ENCODE measurements at regions not wholly inside any gene's neighbourhood (a gene's known extent, or its start where the extent isn't known, plus 50 kb on each side); places are given as distances from the start of the nearest gene placed in this dataset.

DNA sequence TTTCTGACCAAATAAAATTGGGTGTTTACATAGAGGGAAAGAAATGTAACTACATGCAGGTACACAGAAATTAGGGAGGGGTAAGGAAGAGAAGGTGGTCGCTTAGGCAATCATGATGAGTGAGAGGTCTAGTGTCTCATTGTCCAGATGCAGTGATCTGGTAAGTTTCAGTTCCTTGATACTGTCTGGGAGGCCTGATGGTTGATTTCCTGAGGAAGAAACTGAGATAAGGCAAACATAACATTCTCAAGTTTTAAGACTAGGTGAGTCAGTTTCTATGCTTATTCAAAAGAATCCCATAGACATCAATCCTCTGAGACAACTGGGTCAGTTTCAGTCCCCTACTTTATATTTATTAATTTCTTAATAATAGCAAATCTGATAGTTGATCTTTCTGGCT is 843.3 kb upstream of the CDH10 start:
- 55 to 63% methylated on average over 1 of the region's 1 CpG for WGBS, 2 donors
- Histone ChIP-seq H3K9me3 (peaks cover 0 to 26% (median 2%) of the 10 kb centered on the region in 11 donors), H3K36me3 (no peaks in the 10 kb centered on the region), H3K4me3 (no peak overlapping the region), H3K4me1 (no peaks in the 10 kb centered on the region), H3K27ac (no peak overlapping the region), H3K27me3 (no peaks in the 10 kb centered on the region)
- TF ChIP-seq, protein P1, sequence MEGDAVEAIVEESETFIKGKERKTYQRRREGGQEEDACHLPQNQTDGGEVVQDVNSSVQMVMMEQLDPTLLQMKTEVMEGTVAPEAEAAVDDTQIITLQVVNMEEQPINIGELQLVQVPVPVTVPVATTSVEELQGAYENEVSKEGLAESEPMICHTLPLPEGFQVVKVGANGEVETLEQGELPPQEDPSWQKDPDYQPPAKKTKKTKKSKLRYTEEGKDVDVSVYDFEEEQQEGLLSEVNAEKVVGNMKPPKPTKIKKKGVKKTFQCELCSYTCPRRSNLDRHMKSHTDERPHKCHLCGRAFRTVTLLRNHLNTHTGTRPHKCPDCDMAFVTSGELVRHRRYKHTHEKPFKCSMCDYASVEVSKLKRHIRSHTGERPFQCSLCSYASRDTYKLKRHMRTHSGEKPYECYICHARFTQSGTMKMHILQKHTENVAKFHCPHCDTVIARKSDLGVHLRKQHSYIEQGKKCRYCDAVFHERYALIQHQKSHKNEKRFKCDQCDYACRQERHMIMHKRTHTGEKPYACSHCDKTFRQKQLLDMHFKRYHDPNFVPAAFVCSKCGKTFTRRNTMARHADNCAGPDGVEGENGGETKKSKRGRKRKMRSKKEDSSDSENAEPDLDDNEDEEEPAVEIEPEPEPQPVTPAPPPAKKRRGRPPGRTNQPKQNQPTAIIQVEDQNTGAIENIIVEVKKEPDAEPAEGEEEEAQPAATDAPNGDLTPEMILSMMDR (IDR thresholded peaks at IDR 0.05) = no peak
- ATAC-seq (no peak), DNase-seq (no peak)
- intact Hi-C loops (cut with DNase I) = no loop called here

DNA sequence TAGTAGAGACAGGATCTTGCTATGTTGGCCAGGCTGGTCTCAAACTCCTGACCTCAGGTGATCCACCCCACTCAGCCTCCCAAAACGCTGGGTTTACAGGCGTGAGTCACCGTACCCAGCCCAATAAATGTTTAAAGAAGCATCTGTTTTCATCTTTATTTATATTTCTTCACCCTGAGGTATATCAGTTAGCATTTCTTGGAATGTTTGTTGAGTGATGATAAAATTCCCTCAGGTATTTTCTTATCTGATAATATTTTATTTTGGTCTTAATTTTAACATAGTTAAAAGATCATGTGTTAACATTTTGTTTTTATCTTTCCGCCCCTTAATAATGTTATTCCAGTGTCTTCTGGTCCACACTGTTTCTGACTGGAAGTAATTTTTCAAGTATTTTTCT is 839.6 kb upstream of the CDH10 start:
- no peak overlapping the region for H3K4me3 ChIP-seq
- intact Hi-C loops (cut with DNase I) = no loop called here
- H3K27me3 ChIP-seq = no peaks in the 10 kb centered on the region
- no peaks in the 10 kb centered on the region for H3K36me3 ChIP-seq
- ATAC-seq (no peak), DNase-seq (no peak)
- no peak overlapping the region for H3K27ac ChIP-seq
- TF ChIP-seq, protein P1 (IDR thresholded peaks at IDR 0.05) = no peak
- WGBS, 2 donors = 81 to 83% methylated on average over 4 of the region's 4 CpGs
- peaks cover 0 to 29% (median 0%) of the 10 kb centered on the region in 11 donors for H3K9me3 ChIP-seq
- H3K4me1 ChIP-seq = no peaks in the 10 kb centered on the region

DNA sequence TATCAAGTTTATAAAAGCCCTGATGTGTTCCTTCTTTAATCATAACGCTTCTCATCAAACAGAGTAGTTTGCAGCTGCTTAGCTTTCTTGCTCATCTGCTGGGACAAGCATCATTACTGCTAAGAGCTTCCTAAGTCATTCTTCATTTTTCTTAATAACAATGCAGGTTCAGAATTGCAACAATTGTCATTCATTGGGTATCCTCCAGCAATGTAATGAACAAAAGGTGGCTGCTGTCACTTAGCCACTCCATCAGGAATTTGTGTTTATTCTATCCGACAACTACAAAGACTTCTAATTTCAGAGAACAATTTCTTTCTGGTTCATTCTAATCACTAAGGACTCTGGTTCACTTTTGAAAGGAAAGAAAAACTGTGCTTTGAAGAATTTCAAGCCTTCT is 836.7 kb upstream of the CDH10 start:
- TF ChIP-seq, protein P1 (IDR thresholded peaks at IDR 0.05) = no peak
- intact Hi-C loops (cut with DNase I) = no loop called here
- Histone ChIP-seq H3K9me3 (peaks cover 0 to 24% (median 0%) of the 10 kb centered on the region in 11 donors), H3K4me1 (no peaks in the 10 kb centered on the region), H3K27me3 (no peaks in the 10 kb centered on the region), H3K27ac (no peak overlapping the region), H3K4me3 (no peak overlapping the region), H3K36me3 (no peaks in the 10 kb centered on the region)
- DNase-seq = no peak
- ATAC-seq = no peak
- WGBS, 2 donors = 65 to 72% methylated on average over 2 of the region's 2 CpGs

DNA sequence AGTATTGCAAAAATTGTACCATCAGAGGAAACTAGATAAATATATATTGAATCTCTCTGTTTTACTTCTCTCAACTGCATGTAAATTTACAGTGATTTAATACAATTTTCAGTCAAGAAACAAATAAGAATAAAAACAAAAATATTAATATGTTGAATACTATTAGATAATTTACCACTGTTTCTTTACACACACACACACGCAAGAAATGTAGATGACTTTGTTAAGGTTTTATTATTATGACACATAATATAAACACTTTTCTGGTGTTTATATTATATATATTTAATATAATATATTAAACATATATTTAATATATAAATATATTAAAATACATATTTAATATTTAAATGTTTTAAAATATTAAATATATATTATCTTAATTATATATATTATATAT is 814.3 kb upstream of the CDH10 start:
- WGBS, 2 donors = 94 to 97% methylated on average over 1 of the region's 1 CpG
- peaks cover 0 to 3% (median 0%) of the 10 kb centered on the region in 11 donors for H3K9me3 ChIP-seq

More for the DNA sequence above, 814.3 kb upstream of the CDH10 start:
- no peak for ATAC-seq
- no peaks in the 10 kb centered on the region for H3K36me3 ChIP-seq
- H3K27me3 ChIP-seq = no peaks in the 10 kb centered on the region
- no peak overlapping the region for H3K27ac ChIP-seq
- no peaks in the 10 kb centered on the region for H3K4me1 ChIP-seq
- no peak overlapping the region for H3K4me3 ChIP-seq
- TF ChIP-seq, protein P1 (IDR thresholded peaks at IDR 0.05) = no peak
- intact Hi-C loops (cut with DNase I) = no loop called here
- DNase-seq = no peak

Measured in heart right ventricle (tissue), 16 donors.